GM12864 (cell line): ENCODE measurements at regions not wholly inside any gene's neighbourhood (a gene's known extent, or its start where the extent isn't known, plus 50 kb on each side); places are given as distances from the start of the nearest gene placed in this dataset.

Experiments
- DNase-seq: peaks from one replicate; pipeline ENCODE4 v3.0.0-alpha.2; 2011; ENCODE audit warnings: low read depth
- H3K4me3 ChIP-seq: 2 replicates; pipeline ENCODE4 v1.5.1; 2011; ENCODE audit warnings: mild to moderate bottlenecking, low read depth, low read length, control low read depth
- CTCF ChIP-seq: IDR thresholded peaks from 2 replicates; pipeline ENCODE4 v1.5.1; 2011; ENCODE audit warnings: low read depth, mild to moderate bottlenecking, moderate library complexity, low read length, control low read depth, inconsistent platforms; ENCODE audit errors: missing control alignments

GRCh38 chr2:153819501-153819900 is 52.2 kb upstream of the GALNT13 start:
- no peak overlapping the region for H3K4me3 ChIP-seq
- no peak for DNase-seq
- TF ChIP-seq CTCF: no peak
